ENCODE measurements at regions not wholly inside any gene's neighbourhood (a gene's known extent, or its start where the extent isn't known, plus 50 kb on each side); places are given as distances from the start of the nearest gene placed in this dataset.

DNA sequence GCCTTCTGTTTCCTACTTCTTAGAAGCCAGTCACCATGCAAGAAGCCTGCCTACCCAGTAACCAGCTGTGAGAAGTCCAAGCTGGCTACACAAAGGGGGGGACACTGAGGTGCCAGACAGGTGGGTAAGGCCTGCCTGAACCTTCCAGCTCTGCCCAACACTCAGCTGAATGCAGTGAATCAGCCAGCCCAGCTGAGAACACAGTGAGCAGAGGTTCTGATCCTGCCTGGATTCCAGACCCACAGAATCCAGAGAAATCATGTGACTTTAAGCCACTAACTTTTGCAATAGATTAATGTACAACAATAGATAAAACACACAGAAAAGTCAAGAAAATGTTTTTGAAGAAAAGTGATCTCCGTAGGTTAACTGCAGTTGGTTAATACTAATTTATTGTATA, 151.7 kb downstream of the EFNB2 start:
- intact Hi-C loops (cut with micrococcal nuclease), result no loop called here

DNA sequence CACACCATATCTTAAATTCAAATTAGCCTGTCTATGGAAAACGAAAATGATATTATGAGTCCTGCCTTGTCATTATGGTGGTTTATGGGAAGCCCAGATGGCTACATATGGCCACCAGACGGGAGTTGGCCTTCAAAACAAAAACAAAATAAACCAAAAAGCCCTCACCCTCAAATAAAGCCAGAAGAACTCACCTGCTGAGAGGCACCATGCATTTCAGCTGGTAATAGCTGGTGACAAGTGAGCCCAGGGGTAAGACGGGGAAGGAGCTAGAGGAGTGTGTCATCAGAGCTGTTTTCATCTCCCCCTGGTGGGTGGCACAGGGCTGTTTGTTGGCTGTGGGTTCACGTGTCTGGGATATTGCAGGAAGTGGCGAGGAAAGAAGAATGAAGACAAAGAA, 152.9 kb downstream of the EFNB2 start:
- intact Hi-C loops (cut with micrococcal nuclease), result no loop called here

DNA sequence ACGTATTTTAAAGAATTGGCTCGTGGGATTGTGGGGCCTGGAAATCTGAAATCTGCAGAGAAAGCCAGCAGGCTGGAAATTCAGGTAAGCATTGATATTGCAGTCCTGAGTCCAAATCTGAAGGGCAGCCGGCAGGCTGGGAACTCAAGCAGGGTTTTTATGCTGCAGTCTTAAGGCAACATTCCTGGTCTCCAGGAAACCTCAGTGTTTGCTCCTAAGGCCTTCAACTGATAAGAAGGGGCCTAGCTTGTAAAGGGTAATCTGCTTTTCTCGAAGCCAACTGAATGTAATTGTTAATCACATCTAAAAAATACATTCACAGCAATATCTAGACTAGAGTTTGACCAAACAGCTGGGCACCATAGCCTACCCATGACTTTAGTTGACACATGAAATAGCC, 154.4 kb downstream of the EFNB2 start:
- intact Hi-C loops (cut with micrococcal nuclease), result no loop called here

DNA sequence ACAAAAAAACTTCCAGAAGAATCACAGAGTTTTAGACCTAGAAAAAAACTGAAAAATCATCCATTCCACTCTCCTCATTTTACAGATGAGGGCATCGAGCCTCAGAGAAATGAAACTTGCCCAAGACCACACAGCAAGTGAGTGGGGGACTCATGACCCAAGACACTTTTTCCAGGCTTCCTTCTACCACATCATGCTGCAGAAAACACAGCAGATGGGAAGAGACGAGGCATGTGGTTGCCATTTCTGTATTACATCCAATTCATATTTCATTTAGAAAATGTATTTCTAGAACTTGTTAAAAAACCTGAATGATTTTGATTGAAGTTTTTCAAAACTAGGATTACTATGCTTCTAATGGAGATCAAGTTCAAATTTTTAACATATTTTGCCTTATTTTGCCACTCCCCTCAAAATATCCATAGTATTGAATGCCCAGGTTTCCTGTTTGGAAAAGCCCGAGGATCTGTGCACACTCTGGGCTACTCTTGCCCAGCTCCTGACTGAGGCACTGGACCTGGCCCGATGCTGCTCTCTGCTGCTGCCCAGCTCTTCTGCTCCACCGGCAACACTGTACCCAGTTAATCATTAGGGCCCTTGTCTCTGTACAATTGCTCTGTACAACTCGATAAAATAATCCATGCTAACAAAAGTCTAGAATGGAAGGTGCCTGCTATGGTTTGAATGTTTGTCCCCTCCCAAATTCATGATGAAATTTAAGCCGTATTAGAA, 157.4 kb downstream of the EFNB2 start:
- intact Hi-C loops (cut with micrococcal nuclease), result no loop called here

DNA sequence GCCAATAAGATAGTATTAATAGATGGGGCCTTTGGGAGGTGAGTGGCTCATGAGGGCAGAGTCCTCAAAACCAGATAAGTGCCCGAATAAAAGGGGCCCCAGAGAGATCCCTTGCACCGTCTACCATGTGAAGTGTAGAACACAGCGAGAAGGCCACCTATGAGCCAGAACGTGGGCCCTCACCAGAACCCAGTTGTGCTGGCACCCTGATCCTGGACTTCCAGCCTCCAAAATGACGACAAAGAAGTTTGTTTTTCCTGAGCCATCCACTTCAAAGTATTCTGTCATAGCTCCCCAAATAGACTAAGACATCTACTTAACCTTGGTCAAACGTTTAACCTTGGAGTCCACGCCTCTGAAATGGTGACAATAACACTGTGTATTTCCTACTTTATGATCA, 158.1 kb downstream of the EFNB2 start:
- intact Hi-C loops (cut with micrococcal nuclease), result no loop called here

DNA sequence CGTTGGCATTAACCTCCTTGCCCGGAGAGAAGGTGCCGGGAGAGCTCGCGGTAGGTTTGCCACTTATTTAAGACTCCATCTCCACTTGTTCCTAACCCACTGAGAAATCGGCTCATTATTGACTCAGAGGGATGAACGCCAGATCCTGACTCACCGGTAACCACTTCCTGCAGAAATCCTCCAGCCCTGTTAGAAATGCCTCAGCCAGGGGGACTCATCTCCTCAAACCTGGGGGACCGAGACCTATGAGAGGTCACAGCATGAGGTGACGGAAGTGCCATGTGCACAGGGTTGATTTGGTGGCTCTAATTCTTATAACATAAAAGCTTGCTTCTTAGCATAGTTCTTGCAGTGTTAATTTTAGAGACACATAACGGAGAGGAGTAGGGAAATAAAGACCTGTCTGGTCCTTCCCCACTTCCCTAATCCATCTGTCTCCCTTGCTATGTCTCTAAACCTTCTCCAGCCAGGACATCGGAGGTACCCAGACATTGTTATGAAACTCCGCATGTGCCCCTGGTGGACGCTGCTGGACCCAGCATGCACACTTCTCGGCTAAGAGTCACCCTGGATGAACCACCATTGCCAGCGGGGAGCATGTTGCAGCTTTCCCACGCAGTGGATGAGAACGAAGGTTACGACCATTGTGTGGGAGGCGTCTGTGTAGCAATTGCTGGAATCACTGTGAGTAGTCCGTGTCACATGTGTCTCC, 158.9 kb downstream of the EFNB2 start:
- intact Hi-C loops (cut with micrococcal nuclease), result no loop called here

DNA sequence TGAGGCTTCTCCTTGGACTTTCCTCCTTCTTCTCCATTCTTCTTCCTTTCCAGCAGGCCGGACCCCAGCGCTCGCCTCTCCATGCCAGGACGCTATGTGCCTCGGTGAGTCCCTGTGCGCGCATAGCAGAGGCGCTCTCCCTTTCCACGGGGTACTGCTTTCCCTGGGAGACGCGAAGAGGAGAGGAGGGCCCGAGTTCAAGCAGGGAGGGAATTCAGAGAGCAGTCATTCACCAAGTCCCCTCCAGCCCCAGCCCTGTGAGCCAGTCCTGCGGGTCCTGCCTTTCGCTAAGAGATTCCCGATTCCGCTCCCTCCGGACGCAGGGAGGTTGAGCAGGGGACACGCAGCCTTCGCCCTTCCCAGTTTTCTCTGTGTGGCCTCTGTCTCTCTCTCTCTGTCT, 160.4 kb downstream of the EFNB2 start:
- intact Hi-C loops (cut with micrococcal nuclease), result no loop called here

DNA sequence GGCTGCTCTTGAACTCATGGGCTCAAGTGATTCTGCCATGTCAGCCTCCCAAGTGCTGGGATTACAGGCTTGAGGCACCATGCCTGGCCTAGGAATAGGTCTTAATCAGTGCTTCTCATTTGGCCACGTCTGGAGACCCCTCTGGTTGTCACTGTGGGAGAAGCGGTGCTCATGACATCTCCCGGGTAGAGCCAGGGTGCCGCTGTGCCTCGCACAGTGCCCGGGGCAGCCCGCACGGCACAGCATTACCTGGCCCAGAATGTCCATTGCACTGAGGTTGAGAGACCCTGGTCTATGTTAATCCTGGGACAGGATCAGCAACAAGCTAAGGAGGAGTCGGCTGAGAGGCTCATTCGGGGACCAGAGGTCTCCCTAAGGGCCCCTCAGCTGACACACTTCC, 160.8 kb downstream of the EFNB2 start:
- intact Hi-C loops (cut with micrococcal nuclease), result no loop called here

DNA sequence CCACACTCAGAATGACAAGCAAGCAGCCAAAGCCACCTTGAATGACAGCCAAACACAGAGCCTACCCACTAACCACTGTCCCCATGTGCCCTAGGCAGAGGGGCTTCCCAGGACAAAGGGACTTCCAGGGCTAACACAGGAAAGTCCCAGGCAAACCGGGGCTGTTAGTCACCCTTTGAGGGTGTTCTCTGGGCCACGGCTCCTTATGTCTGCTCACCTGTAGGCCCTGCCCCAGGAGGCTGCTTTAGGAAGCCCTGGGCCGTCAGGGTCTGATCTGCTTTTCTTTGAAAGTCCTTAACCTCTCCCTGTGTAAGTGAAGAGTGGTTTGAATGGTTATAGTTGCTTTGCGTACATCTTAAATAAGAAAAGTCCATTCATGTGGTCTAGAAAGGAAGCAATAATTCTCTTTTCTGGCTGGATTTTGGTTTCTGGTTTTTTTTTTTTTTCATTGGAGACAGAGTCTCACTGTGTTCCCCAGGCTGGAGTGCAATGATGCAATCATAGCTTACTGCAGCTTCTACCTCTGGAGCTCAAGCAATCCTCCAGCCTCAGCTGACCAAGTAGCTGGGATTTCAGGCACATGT, 161.4 kb downstream of the EFNB2 start:
- intact Hi-C loops (cut with micrococcal nuclease), result no loop called here

DNA sequence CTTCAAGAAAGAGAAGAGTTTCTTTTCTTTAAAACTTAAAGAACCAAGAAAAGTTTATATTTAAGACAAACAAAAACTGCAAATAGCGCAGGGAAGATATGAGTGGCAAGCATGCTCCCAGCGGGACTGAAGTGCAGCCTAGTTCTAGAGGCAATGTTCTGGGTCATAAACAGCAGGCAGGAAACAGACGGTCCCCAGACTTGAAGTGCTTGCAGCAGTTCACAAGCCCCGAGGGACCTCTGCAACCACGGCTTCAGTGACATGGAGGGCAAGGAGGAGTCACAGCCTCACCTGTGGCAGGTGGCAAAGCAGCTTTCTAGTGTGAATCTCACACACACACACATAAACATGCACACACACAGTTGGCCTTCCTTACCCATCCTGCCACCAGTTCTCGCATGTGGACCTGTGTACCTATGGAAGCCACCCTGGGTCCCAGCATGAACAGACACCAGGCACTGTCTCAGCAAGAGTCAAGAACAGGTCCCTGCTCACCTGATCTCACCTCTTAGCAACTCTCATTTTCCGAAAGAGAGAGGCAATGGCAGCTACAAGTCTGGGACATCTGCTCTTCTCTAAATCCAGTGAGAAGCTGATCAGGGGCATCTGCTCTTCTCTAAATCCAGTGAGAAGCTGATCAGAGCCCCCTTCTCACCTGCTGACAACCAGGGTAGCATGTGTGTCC, 162.0 kb downstream of the EFNB2 start:
- intact Hi-C loops (cut with micrococcal nuclease), result no loop called here

DNA sequence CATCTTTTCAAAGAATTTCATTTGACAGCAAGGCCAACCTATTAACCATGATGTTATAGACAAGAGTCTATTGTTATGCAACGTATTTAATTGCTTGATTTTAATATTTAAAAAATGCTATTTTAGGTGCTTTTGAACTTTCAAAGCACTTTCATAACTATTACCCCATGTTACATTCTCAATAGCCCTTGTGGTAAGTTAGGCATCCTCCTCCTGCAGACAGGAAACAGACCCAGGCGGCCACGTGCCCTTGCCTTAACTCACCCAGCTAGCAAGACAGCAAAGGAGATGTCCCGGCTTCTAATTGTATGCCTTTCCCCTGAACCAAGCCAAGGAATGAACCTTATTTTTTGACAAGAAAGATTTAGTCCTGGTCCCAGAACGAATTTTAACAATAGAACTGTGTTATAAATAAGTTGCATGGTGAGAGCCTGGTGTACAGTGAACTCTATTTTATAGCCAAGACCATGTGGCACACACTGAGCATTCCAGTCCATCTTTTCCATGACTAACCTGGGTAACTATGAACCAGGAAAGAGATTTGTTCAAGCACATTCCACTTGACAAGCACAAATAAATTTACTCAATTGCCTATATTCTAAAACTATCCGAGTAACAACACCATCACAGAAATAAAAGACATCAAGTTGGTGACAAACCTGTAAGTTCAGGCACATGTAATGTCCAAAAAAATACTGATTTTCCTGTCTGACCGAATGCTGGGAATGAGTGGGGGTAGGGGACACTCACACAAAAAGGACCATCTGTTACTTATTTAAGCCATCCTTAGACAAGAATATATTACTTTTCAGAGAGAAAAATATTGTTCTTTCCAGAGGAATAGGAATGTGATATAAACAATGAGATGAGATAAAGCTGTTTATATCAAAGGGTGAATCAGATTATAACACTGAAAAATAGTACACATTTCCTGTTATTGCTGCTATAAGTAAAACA, 163.0 kb downstream of the EFNB2 start:
- intact Hi-C loops (cut with micrococcal nuclease), result no loop called here

DNA sequence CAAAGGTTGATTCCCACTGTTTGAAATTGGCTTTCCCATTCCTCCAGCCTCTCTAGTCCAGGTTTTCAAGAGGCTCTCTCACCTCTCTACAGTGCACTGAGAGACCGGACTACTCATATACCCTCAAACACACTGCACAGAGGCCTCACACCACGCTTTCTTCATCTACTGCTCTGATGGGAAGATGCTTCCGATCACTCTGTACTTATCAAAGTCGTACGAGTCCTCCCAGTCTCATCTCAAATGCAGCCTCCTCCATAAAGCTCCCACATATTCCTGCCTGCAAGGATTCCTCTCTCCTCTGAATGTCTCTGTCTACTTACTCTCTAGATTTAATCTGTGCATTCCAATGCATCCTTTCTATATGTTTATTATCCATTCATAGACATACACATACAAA, 164.4 kb downstream of the EFNB2 start:
- intact Hi-C loops (cut with micrococcal nuclease), result no loop called here

DNA sequence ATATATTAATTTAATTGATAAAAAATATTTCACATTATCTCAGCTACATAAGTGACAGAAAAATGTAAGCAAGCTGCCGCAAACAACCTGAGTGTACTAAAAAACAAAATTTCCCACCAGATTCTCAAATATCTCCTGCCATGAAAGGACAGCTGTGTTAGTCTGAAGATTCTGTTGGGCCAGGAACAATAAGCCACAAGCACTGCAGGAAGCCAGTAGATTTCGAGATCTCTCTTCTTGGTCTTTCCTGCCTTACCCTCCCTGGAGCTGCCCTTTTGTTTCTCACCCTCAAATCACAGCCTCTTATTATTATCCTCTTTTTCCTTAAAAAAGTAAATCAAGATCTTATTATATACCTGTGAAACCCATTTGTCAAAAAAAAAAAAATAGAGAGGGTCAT, 165.6 kb downstream of the EFNB2 start:
- intact Hi-C loops (cut with micrococcal nuclease), result no loop called here

DNA sequence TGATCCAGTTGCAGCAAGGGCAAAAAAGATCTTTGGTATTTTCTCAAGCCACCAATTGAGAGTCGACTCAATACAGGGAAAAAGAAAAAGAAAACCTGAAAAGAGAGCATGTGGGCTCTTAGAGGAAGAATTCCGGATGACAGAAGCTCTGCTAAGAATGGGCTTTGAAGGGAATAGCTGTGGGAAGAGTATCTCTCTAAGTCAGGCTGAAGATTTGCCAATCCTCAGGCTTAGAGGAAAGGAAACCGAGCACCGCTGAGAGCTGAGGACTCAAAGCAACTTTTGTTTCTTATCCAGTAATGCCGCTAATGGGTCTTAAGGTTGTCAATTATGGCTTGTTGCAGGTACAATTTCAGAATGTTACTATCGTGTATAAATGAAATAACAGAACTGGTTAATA, 166.4 kb downstream of the EFNB2 start:
- intact Hi-C loops (cut with micrococcal nuclease), result no loop called here

DNA sequence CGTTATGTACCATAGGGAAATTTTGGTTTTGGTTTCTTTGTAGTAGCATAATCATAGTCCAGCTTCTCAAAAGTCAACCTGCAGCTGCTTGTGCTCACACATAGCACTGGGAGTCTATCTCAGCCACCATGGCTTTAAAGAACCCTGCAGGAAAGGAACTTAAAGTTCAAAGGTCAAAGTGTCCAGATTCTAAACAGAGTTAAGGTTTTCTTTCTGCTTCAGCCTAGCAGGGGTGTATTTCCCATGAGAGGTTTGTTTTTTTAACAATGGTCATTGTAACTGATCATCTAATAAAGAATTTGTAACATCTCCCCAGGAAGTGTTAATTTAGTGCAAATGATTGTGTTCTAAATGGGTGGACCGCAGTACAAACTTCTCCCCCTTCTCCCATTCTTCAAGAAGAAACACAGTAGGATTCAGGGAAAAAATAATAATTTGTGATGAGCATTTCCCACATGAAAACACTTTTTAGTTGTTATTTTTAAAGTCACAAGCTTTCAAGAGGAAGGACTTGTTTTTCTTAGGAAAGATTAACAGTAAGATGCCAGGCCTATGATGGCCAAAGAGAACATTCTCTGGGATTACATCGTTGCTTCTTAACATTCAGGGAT, 168.0 kb downstream of the EFNB2 start:
- intact Hi-C loops (cut with micrococcal nuclease), result no loop called here

DNA sequence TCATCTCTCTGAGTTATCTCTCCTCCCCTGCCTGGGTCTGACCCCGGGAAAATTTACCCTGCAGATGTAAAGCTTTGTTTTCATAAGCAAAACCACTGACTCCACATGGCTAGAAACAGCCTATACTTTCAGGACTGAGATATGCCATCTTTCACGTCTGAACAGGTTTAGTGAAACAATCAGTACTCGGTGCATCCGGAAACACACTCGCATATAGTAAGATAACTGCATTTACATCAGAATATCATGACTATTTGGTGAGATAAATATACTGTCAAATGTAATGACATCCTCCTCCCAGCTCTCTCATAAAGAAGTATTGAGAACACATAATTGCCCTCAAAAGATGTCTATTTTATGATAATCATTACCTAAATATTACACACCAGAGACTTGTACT, 172.8 kb downstream of the EFNB2 start:
- intact Hi-C loops (cut with micrococcal nuclease), result no loop called here

DNA sequence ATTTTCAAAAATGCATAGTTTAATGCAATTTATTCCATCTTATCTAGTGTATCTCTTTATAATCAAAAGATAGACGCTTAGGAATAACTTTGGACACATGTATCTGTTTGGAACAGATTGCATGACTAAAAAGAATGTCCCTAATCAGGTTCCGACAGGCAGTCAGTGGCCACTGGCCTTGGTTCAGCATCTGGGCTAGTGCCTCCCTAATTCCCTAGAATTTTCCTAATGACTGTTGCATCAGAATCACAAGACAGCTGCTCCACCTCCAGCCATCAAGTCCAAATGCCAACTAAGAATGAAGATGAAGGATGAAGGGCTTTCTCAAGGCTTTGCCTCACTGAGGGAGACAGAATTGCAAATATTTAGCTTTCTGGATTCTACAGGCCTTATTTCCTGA, 173.8 kb downstream of the EFNB2 start:
- intact Hi-C loops (cut with micrococcal nuclease), result no loop called here

DNA sequence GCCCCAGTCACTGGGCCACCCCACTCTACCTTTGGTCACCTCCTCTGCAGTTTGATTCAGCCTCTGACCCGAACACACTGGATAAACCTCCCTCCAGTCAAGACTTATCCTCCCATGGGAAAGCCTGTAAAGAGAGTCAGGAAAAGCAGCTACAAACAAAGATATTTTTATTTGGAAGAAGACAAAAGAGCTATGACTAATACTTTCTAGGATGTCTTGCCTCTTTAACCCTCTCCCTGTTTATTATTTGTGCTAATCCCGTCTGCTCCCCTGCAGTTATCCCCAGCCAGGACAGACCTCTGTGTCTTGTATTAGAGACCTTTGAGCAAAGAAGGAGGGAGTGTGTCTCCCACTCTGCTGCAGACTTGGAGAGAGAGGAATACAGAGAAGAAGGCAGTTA, 178.3 kb downstream of the EFNB2 start:
- intact Hi-C loops (cut with micrococcal nuclease), result no loop called here

DNA sequence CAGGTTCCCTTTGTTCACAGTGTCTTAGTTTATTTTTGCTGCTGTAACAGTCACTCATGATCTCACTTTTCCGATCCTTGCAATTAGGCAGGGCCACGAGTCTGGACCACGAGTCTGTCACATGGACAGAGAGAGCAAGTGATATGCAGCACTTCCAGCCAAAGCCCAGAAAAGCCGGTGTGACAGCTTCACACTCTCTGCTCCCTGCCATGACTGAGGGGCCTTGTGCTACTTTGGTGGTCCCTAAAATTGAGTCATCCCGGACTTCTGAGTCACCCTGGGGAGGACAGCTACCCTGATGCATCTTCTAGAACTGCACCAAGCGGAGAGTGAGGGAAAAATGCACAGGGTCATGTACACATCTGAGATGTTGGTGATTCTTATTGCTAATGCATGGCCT, 179.6 kb downstream of the EFNB2 start:
- intact Hi-C loops (cut with micrococcal nuclease), result no loop called here

DNA sequence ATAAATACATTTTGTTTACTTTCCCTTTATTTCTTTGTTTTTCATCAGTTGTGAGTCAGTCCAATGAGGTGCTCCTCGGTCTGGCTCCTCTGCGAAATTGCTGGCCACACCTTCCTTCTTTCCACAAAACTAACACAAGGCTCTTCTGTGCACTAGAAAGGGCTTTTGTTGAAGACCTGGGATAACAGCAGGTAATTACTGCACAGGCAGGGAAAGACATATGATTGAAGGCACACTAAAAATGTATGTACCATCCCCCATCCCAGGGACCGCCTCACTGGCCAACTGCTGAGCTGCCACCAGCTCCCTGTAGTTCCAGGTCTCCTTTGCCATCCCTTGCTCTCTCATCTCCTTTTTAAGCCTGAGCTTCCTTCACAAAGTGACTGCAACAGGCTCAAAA, 180.5 kb downstream of the EFNB2 start:
- intact Hi-C loops (cut with micrococcal nuclease), result no loop called here

DNA sequence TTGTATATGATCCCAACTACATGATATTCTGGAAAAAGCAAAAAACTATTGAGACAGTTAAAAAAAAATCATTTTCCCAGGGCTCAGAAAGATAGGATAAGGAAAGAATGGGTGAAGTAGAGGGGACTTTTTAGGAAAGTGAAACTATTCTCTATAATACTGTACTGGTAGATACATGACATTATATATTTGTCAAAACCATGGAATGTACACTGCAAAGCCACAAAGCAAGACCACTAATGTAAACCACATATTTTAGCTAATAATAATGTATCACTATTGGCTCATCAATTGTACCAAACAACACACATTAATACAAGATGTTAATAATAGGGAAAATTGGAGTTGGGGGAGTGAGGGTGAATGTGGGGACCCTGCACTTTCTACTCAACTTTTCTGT, 182.6 kb downstream of the EFNB2 start:
- intact Hi-C loops (cut with micrococcal nuclease), result no loop called here

Measured in T-helper 1 cell treated with Interleukin-12 subunit alpha and Interleukin-12 subunit beta and Interleukin-4 antibody, amounts not matched to agents 30 ng/mL and 1 ng/mL, for 36 hours (primary cell).